IMR-90 (cell line): ENCODE measurements at regions not wholly inside any gene's neighbourhood (a gene's known extent, or its start where the extent isn't known, plus 50 kb on each side); places are given as distances from the start of the nearest gene placed in this dataset.

Experiments used
- ATAC-seq: fragments of 200-7000 bp; cut with Tn5 transposase; 2 replicates; pipeline ENCODE4 v1.9.1; 2020; ENCODE audit warnings: low read depth, mild to moderate bottlenecking, moderate library complexity
- BruUV-seq: library from RNA; stranded (reverse); fragments of 400-500 nt; replicated peaks from 2 replicates; lab custom pipeline; 2021; lab: Mats Ljungman, UMichigan
- CTCF ChIA-PET: fragments of 300-600 bp; formaldehyde crosslinking; extraction: SDS; loops from one replicate; lab custom pipeline; 2021; ENCODE audit warnings: antibody characterized with exemption; lab: Yijun Ruan, JAX
- POLR2A ChIA-PET: fragments of 300-600 bp; sonication (Branson Sonifier 250); formaldehyde crosslinking; loops from one replicate; lab custom pipeline; 2022; ENCODE audit warnings: antibody characterized with exemption; ENCODE audit not compliant: unreplicated experiment; lab: Charles Lee
- DNase-seq: peaks from one replicate; pipeline ENCODE4 v3.0.0; 2013
- H2AFZ ChIP-seq: replicated peaks from 2 replicates; pipeline ENCODE3; 2013; ENCODE audit warnings: low read length, mild to moderate bottlenecking; ENCODE audit not compliant: poor library complexity
- H2AK5ac ChIP-seq: 2 replicates; pipeline ENCODE4 v1.6.1; 2013; ENCODE audit warnings: low read depth, low read length, inconsistent platforms
- H2AK9ac ChIP-seq: replicated peaks from 2 replicates; pipeline ENCODE3; 2013; ENCODE audit warnings: mild to moderate bottlenecking, low read depth, low read length, moderate library complexity; ENCODE audit not compliant: poor library complexity
- H2BK120ac ChIP-seq: 2 replicates; pipeline ENCODE4 v1.6.1; 2013; ENCODE audit warnings: low read depth, low read length, inconsistent platforms
- H2BK15ac ChIP-seq: 3 replicates; pipeline ENCODE4 v1.6.1; 2013; ENCODE audit warnings: low read depth, low read length, inconsistent platforms
- H2BK20ac ChIP-seq: 2 replicates; pipeline ENCODE4 v1.6.1; 2013; ENCODE audit warnings: low read depth, mild to moderate bottlenecking, inconsistent platforms, low read length, moderate library complexity
- H2BK5ac ChIP-seq: 2 replicates; pipeline ENCODE4 v1.6.1; 2013; ENCODE audit warnings: mild to moderate bottlenecking, low read depth, low read length, inconsistent platforms; ENCODE audit not compliant: poor library complexity, severe bottlenecking
- H3K14ac ChIP-seq: replicated peaks from 2 replicates; pipeline ENCODE4 v1.6.1; 2013; ENCODE audit warnings: low read depth, low read length, inconsistent platforms
- H3K18ac ChIP-seq: 2 replicates; pipeline ENCODE4 v1.6.1; 2013; ENCODE audit warnings: low read depth, low read length, control low read depth
- H3K23ac ChIP-seq: 2 replicates; pipeline ENCODE4 v1.6.1; 2013; ENCODE audit warnings: low read depth, low read length, inconsistent platforms
- H3K27ac ChIP-seq: 2 replicates; pipeline ENCODE4 v1.5.1; 2013; ENCODE audit warnings: mild to moderate bottlenecking, control low read depth, low read length; ENCODE audit not compliant: insufficient read depth
- H3K27me3 ChIP-seq: 2 replicates; pipeline ENCODE4 v1.6.1; 2013; ENCODE audit warnings: low read length; ENCODE audit not compliant: control insufficient read depth, insufficient read depth
- H3K36me3 ChIP-seq: 2 replicates; pipeline ENCODE4 v1.6.1; 2013; ENCODE audit warnings: low read length, mixed read lengths; ENCODE audit not compliant: control insufficient read depth, insufficient read depth
- H3K4ac ChIP-seq: 2 replicates; pipeline ENCODE4 v1.6.1; 2013; ENCODE audit warnings: low read depth, low read length, inconsistent platforms
- H3K4me1 ChIP-seq: 2 replicates; pipeline ENCODE4 v1.6.1; 2013; ENCODE audit warnings: low read length, mixed read lengths; ENCODE audit not compliant: control insufficient read depth, insufficient read depth
- H3K4me2 ChIP-seq: 2 replicates; pipeline ENCODE4 v1.6.1; 2013; ENCODE audit warnings: low read depth, mild to moderate bottlenecking, control low read depth, low read length, moderate library complexity
- H3K4me3 ChIP-seq: 2 replicates; pipeline ENCODE4 v1.5.1; 2013; ENCODE audit warnings: low read depth, mild to moderate bottlenecking, control low read depth, low read length, moderate library complexity; ENCODE audit not compliant: insufficient read depth
- H3K56ac ChIP-seq: 2 replicates; pipeline ENCODE4 v1.6.1; 2013; ENCODE audit warnings: low read length, inconsistent platforms; ENCODE audit not compliant: insufficient read depth; ENCODE audit errors: extremely low read depth
- H3K79me1 ChIP-seq, 2 experiments: 2 replicates each; pipeline ENCODE4 v1.6.1; 2013; ENCODE audit warnings: low read length in 2 of 2, inconsistent platforms in 1 of 2, low read depth in 1 of 2
- H3K9ac ChIP-seq: 2 replicates; pipeline ENCODE4 v1.6.1; 2013; ENCODE audit warnings: low read depth, low read length, control low read depth
- H3K9me1 ChIP-seq: 2 replicates; pipeline ENCODE4 v1.6.1; 2013; ENCODE audit warnings: low read length, inconsistent platforms; ENCODE audit not compliant: insufficient read depth
- H3K9me3 ChIP-seq: 2 replicates; pipeline ENCODE4 v1.6.1; 2013; ENCODE audit warnings: low read length; ENCODE audit not compliant: control insufficient read depth, insufficient read depth
- H4K20me1 ChIP-seq: 2 replicates; pipeline ENCODE4 v1.6.1; 2013; ENCODE audit warnings: low read length, inconsistent platforms; ENCODE audit not compliant: insufficient read depth
- H4K5ac ChIP-seq: 2 replicates; pipeline ENCODE4 v1.6.1; 2013; ENCODE audit warnings: mild to moderate bottlenecking, low read depth, low read length, control low read depth
- H4K8ac ChIP-seq, 2 experiments: 2 replicates each; pipeline ENCODE4 v1.6.1; 2013; ENCODE audit warnings: low read depth in 2 of 2, low read length in 2 of 2, control low read depth in 1 of 2, inconsistent platforms in 1 of 2
- H4K91ac ChIP-seq: 2 replicates; pipeline ENCODE4 v1.6.1; 2013; ENCODE audit warnings: low read depth, low read length, inconsistent platforms; ENCODE audit not compliant: insufficient read depth
- BHLHE40 ChIP-seq: fragments of 150-350 bp; IDR thresholded peaks from 2 replicates; pipeline ENCODE4 v1.6.1; 2016; ENCODE audit warnings: mild to moderate bottlenecking, low read depth, low read length
- CEBPB ChIP-seq: IDR thresholded peaks from 2 replicates; pipeline ENCODE4 v1.6.1; 2012; ENCODE audit warnings: low read depth, low read length, improper control_type of control experiment
- CHD1 ChIP-seq: IDR thresholded peaks from 2 replicates; pipeline ENCODE4 v1.6.1; 2012; ENCODE audit warnings: low read depth, low read length, improper control_type of control experiment
- CTCF ChIP-seq: conservative IDR thresholded peaks from 2 replicates; pipeline ENCODE4 v1.5.1; 2012; ENCODE audit warnings: mild to moderate bottlenecking, low read depth, low read length, improper control_type of control experiment
- ELK1 ChIP-seq: fragments of 150-350 bp; IDR thresholded peaks from 2 replicates; pipeline ENCODE4 v1.6.1; 2016; ENCODE audit warnings: low read depth, mild to moderate bottlenecking, low read length, moderate library complexity, borderline replicate concordance
- FOS ChIP-seq: fragments of 150-350 bp; IDR thresholded peaks from 2 replicates; pipeline ENCODE4 v1.6.1; 2016; ENCODE audit warnings: low read depth, low read length
- MAFK ChIP-seq: IDR thresholded peaks from 2 replicates; pipeline ENCODE4 v1.6.1; 2012; ENCODE audit warnings: low read depth, low read length, improper control_type of control experiment
- MAZ ChIP-seq: IDR thresholded peaks from 2 replicates; pipeline ENCODE4 v1.6.1; 2012; ENCODE audit warnings: low read depth, mild to moderate bottlenecking, low read length, improper control_type of control experiment, moderate library complexity, borderline replicate concordance
- MXI1 ChIP-seq: IDR thresholded peaks from 2 replicates; pipeline ENCODE4 v1.6.1; 2012; ENCODE audit warnings: low read depth, mild to moderate bottlenecking, low read length, moderate library complexity, borderline replicate concordance
- NFE2L2 ChIP-seq: fragments of 150-350 bp; IDR thresholded peaks from 2 replicates; pipeline ENCODE4 v1.6.1; 2016; ENCODE audit warnings: low read depth, mild to moderate bottlenecking, low read length
- POLR2A ChIP-seq: IDR thresholded peaks from 2 replicates; pipeline ENCODE4 v1.6.1; 2012; ENCODE audit warnings: mild to moderate bottlenecking, low read depth, low read length
- RAD21 ChIP-seq: IDR thresholded peaks from 2 replicates; pipeline ENCODE4 v1.6.1; 2012; ENCODE audit warnings: low read length, improper control_type of control experiment
- RCOR1 ChIP-seq: IDR thresholded peaks from 2 replicates; pipeline ENCODE4 v1.6.1; 2012; ENCODE audit warnings: mild to moderate bottlenecking, low read length, improper control_type of control experiment; ENCODE audit not compliant: insufficient replicate concordance
- RFX5 ChIP-seq: IDR thresholded peaks from 2 replicates; pipeline ENCODE4 v1.8.0; 2012; ENCODE audit warnings: low read depth, mild to moderate bottlenecking, low read length, moderate library complexity
- SMC3 ChIP-seq: fragments of 150-350 bp; IDR thresholded peaks from 2 replicates; pipeline ENCODE4 v1.6.1; 2016; ENCODE audit warnings: low read depth, mild to moderate bottlenecking, antibody characterized with exemption, low read length, moderate library complexity
- dilution Hi-C: fragments of 300-500 bp; cut with HindIII; formaldehyde crosslinking; loops from one replicate; pipeline ENCODE4 v1.14.3; 2018; ENCODE audit warnings: low sequenced_read_pairs; ENCODE audit not compliant: unreplicated experiment
- in situ Hi-C: fragments of 300-500 bp; cut with MboI; formaldehyde crosslinking; loops from 3 replicates; pipeline ENCODE4 v1.14.3; 2019; ENCODE audit warnings: low sequenced_read_pairs, inconsistent platforms, mixed read lengths
- intact Hi-C: fragments of 100-400 bp; cut with micrococcal nuclease; formaldehyde crosslinking; loops from 2 replicates; pipeline ENCODE4 v1.10.0; 2022
- TF ChIP-seq, protein P1 (sequence below): fragments of 150-350 bp; IDR thresholded peaks from 2 replicates; pipeline ENCODE4 v1.6.1; 2017; ENCODE audit warnings: mild to moderate bottlenecking, antibody characterized with exemption, low read length, low read depth

GRCh38 chr21:16504766-16505165 lies 775.0 kb downstream of the USP25 start:
- peak; percentile 21; the same call in 1 of the 2 replicates for ATAC-seq
- H3K23ac ChIP-seq: no peak overlapping the region
- no peak overlapping the region for H4K5ac ChIP-seq
- CTCF ChIA-PET: no interaction called here
- no peak overlapping the region for H2AK5ac ChIP-seq
- no peak overlapping the region for H3K9ac ChIP-seq
- no peak overlapping the region for H3K56ac ChIP-seq
- no peak overlapping the region for H3K4ac ChIP-seq
- no peak overlapping the region for H2AFZ ChIP-seq
- no peak overlapping the region for H3K14ac ChIP-seq
- H4K20me1 ChIP-seq: no peaks in the 10 kb centered on the region
- no peaks in the 10 kb centered on the region for H3K79me1 ChIP-seq
- H3K18ac ChIP-seq: no peak overlapping the region
- H3K27me3 ChIP-seq: no peaks in the 10 kb centered on the region
- no TSS peak for BruUV-seq
- POLR2A ChIA-PET: no interaction called here
- no peak overlapping the region for H2AK9ac ChIP-seq
- no peak overlapping the region for H4K8ac ChIP-seq
- intact Hi-C loops: no loop called here
- H3K36me3 ChIP-seq: no peaks in the 10 kb centered on the region
- H3K9me1 ChIP-seq: no peaks in the 10 kb centered on the region
- H2BK20ac ChIP-seq: no peak overlapping the region
- no peak overlapping the region for H2BK15ac ChIP-seq
- in situ Hi-C loops: no loop called here
- no peak overlapping the region for H3K4me2 ChIP-seq
- DNase-seq: no peak
- no peaks in the 10 kb centered on the region for H3K4me1 ChIP-seq
- dilution Hi-C loops: no loop called here
- no peak overlapping the region for H2BK120ac ChIP-seq
- no peaks in the 10 kb centered on the region for H3K9me3 ChIP-seq
- H4K91ac ChIP-seq: no peak overlapping the region
- no peak overlapping the region for H3K27ac ChIP-seq
- TF ChIP-seq RCOR1 (no peak), POLR2A (no peak), SMC3 (no peak), RAD21 (no peak), CHD1 (no peak), CEBPB (no peak), RFX5 (no peak), MXI1 (no peak), BHLHE40 (no peak), MAZ (no peak), CTCF (no peak), ELK1 (no peak), NFE2L2 (no peak), FOS (no peak), MAFK (no peak)
- TF ChIP-seq, protein P1, sequence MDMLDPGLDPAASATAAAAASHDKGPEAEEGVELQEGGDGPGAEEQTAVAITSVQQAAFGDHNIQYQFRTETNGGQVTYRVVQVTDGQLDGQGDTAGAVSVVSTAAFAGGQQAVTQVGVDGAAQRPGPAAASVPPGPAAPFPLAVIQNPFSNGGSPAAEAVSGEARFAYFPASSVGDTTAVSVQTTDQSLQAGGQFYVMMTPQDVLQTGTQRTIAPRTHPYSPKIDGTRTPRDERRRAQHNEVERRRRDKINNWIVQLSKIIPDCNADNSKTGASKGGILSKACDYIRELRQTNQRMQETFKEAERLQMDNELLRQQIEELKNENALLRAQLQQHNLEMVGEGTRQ: no peak
- H2BK5ac ChIP-seq: no peak overlapping the region
- H3K4me3 ChIP-seq: no peak overlapping the region
